ENCODE measurements at regions not wholly inside any gene's neighbourhood (a gene's known extent, or its start where the extent isn't known, plus 50 kb on each side); places are given as distances from the start of the nearest gene placed in this dataset.

GRCh38 chr12:45490232-45490881, 239.1 kb upstream of the ARID2 start:
- Histone ChIP-seq H3K36me3 (ENCODE audit: control insufficient read depth in 2 of 2, insufficient read depth in 2 of 2, low read length in 1 of 2) (no peaks in the 10 kb centered on the region), H3K27ac (ENCODE audit: low read depth in 2 of 2, low read length in 1 of 2) (no peak overlapping the region), H3K4me3 (ENCODE audit: low read depth in 1 of 2, low read length in 2 of 2) (no peak overlapping the region), H3K27me3 (ENCODE audit: control insufficient read depth in 1 of 2, insufficient read depth in 2 of 2, low read length in 2 of 2) (no peaks in the 10 kb centered on the region), H3K9me3 (ENCODE audit: control insufficient read depth in 2 of 2, insufficient read depth in 1 of 2, low read depth in 1 of 2, low read length in 1 of 2) (no peaks in the 10 kb centered on the region), H3K4me1 (ENCODE audit: control insufficient read depth in 2 of 2, insufficient read depth in 2 of 2, low read length in 1 of 2) (no peaks in the 10 kb centered on the region)
- WGBS, 2 donors, result 92% methylated on average over 7 of the region's 7 CpGs

GRCh38 chr12:45494279-45494678, 235.2 kb upstream of the ARID2 start:
- H3K36me3 ChIP-seq (ENCODE audit: control insufficient read depth in 2 of 2, insufficient read depth in 2 of 2, low read length in 1 of 2), result no peaks in the 10 kb centered on the region
- 82 to 87% methylated on average over 4 of the region's 4 CpGs for WGBS, 2 donors

GRCh38 chr12:45498645-45499044, 230.9 kb upstream of the ARID2 start:
- WGBS, 2 donors, result 78 to 89% methylated on average over 1 of the region's 1 CpG
- H3K27me3 ChIP-seq (ENCODE audit: control insufficient read depth in 1 of 2, insufficient read depth in 2 of 2, low read length in 2 of 2), result no peaks in the 10 kb centered on the region
- H3K9me3 ChIP-seq (ENCODE audit: control insufficient read depth in 2 of 2, insufficient read depth in 1 of 2, low read depth in 1 of 2, low read length in 1 of 2), result no peaks in the 10 kb centered on the region
- H3K4me1 ChIP-seq (ENCODE audit: control insufficient read depth in 2 of 2, insufficient read depth in 2 of 2, low read length in 1 of 2), result no peaks in the 10 kb centered on the region
- no peaks in the 10 kb centered on the region for H3K36me3 ChIP-seq (ENCODE audit: control insufficient read depth in 2 of 2, insufficient read depth in 2 of 2, low read length in 1 of 2)
- H3K4me3 ChIP-seq (ENCODE audit: low read depth in 1 of 2, low read length in 2 of 2), result no peak overlapping the region
- no peak overlapping the region for H3K27ac ChIP-seq (ENCODE audit: low read depth in 2 of 2, low read length in 1 of 2)

More at GRCh38 chr12:45494279-45494678, 235.2 kb upstream of the ARID2 start:
- Histone ChIP-seq H3K27ac (ENCODE audit: low read depth in 2 of 2, low read length in 1 of 2) (no peak overlapping the region), H3K4me3 (ENCODE audit: low read depth in 1 of 2, low read length in 2 of 2) (no peak overlapping the region), H3K4me1 (ENCODE audit: control insufficient read depth in 2 of 2, insufficient read depth in 2 of 2, low read length in 1 of 2) (no peaks in the 10 kb centered on the region), H3K27me3 (ENCODE audit: control insufficient read depth in 1 of 2, insufficient read depth in 2 of 2, low read length in 2 of 2) (no peaks in the 10 kb centered on the region), H3K9me3 (ENCODE audit: control insufficient read depth in 2 of 2, insufficient read depth in 1 of 2, low read depth in 1 of 2, low read length in 1 of 2) (no peaks in the 10 kb centered on the region)

- Histone ChIP-seq H3K4me3 (ENCODE audit: low read depth in 1 of 2, low read length in 2 of 2) (no peak overlapping the region), H3K4me1 (ENCODE audit: control insufficient read depth in 2 of 2, insufficient read depth in 2 of 2, low read length in 1 of 2) (no peaks in the 10 kb centered on the region), H3K27ac (ENCODE audit: low read depth in 2 of 2, low read length in 1 of 2) (no peak overlapping the region), H3K9me3 (ENCODE audit: control insufficient read depth in 2 of 2, insufficient read depth in 1 of 2, low read depth in 1 of 2, low read length in 1 of 2) (no peaks in the 10 kb centered on the region), H3K36me3 (ENCODE audit: control insufficient read depth in 2 of 2, insufficient read depth in 2 of 2, low read length in 1 of 2) (no peaks in the 10 kb centered on the region), H3K27me3 (ENCODE audit: control insufficient read depth in 1 of 2, insufficient read depth in 2 of 2, low read length in 2 of 2) (no peaks in the 10 kb centered on the region)
- WGBS, 2 donors, result 70 to 78% methylated on average over 4 of the region's 4 CpGs
Measured at GRCh38 chr12:45502481-45503128, 226.9 kb upstream of the ARID2 start.

GRCh38 chr12:45503899-45504298, 225.6 kb upstream of the ARID2 start:
- no peaks in the 10 kb centered on the region for H3K9me3 ChIP-seq (ENCODE audit: control insufficient read depth in 2 of 2, insufficient read depth in 1 of 2, low read depth in 1 of 2, low read length in 1 of 2)
- 79 to 84% methylated on average over 1 of the region's 1 CpG for WGBS, 2 donors
- no peaks in the 10 kb centered on the region for H3K27me3 ChIP-seq (ENCODE audit: control insufficient read depth in 1 of 2, insufficient read depth in 2 of 2, low read length in 2 of 2)

GRCh38 chr12:45504316-45505010, 225.0 kb upstream of the ARID2 start:
- 83 to 86% methylated on average over 6 of the region's 6 CpGs for WGBS, 2 donors
- H3K27me3 ChIP-seq (ENCODE audit: control insufficient read depth in 1 of 2, insufficient read depth in 2 of 2, low read length in 2 of 2), result no peaks in the 10 kb centered on the region
- H3K4me3 ChIP-seq (ENCODE audit: low read depth in 1 of 2, low read length in 2 of 2), result no peak overlapping the region
- H3K4me1 ChIP-seq (ENCODE audit: control insufficient read depth in 2 of 2, insufficient read depth in 2 of 2, low read length in 1 of 2), result peaks cover 0 to 3% of the 10 kb centered on the region in 2 donors
- no peak overlapping the region for H3K27ac ChIP-seq (ENCODE audit: low read depth in 2 of 2, low read length in 1 of 2)
- no peaks in the 10 kb centered on the region for H3K9me3 ChIP-seq (ENCODE audit: control insufficient read depth in 2 of 2, insufficient read depth in 1 of 2, low read depth in 1 of 2, low read length in 1 of 2)
- H3K36me3 ChIP-seq (ENCODE audit: control insufficient read depth in 2 of 2, insufficient read depth in 2 of 2, low read length in 1 of 2), result no peaks in the 10 kb centered on the region

More at GRCh38 chr12:45503899-45504298, 225.6 kb upstream of the ARID2 start:
- H3K4me1 ChIP-seq (ENCODE audit: control insufficient read depth in 2 of 2, insufficient read depth in 2 of 2, low read length in 1 of 2), result peaks cover 0 to under 1% of the 10 kb centered on the region in 2 donors
- H3K4me3 ChIP-seq (ENCODE audit: low read depth in 1 of 2, low read length in 2 of 2), result no peak overlapping the region
- H3K27ac ChIP-seq (ENCODE audit: low read depth in 2 of 2, low read length in 1 of 2), result no peak overlapping the region
- no peaks in the 10 kb centered on the region for H3K36me3 ChIP-seq (ENCODE audit: control insufficient read depth in 2 of 2, insufficient read depth in 2 of 2, low read length in 1 of 2)

GRCh38 chr12:45509187-45509586, 220.3 kb upstream of the ARID2 start:
- WGBS, 2 donors, result 51 to 68% methylated on average over 2 of the region's 2 CpGs
- H3K27me3 ChIP-seq (ENCODE audit: control insufficient read depth in 1 of 2, insufficient read depth in 2 of 2, low read length in 2 of 2), result no peaks in the 10 kb centered on the region
- no peaks in the 10 kb centered on the region for H3K9me3 ChIP-seq (ENCODE audit: control insufficient read depth in 2 of 2, insufficient read depth in 1 of 2, low read depth in 1 of 2, low read length in 1 of 2)
- H3K36me3 ChIP-seq (ENCODE audit: control insufficient read depth in 2 of 2, insufficient read depth in 2 of 2, low read length in 1 of 2), result no peaks in the 10 kb centered on the region
- peaks cover 0 to 3% of the 10 kb centered on the region in 2 donors for H3K4me1 ChIP-seq (ENCODE audit: control insufficient read depth in 2 of 2, insufficient read depth in 2 of 2, low read length in 1 of 2)
- H3K4me3 ChIP-seq (ENCODE audit: low read depth in 1 of 2, low read length in 2 of 2), result no peak overlapping the region
- H3K27ac ChIP-seq (ENCODE audit: low read depth in 2 of 2, low read length in 1 of 2), result no peak overlapping the region

- peaks cover 0 to 3% of the 10 kb centered on the region in 2 donors for H3K4me1 ChIP-seq (ENCODE audit: control insufficient read depth in 2 of 2, insufficient read depth in 2 of 2, low read length in 1 of 2)
- no peaks in the 10 kb centered on the region for H3K36me3 ChIP-seq (ENCODE audit: control insufficient read depth in 2 of 2, insufficient read depth in 2 of 2, low read length in 1 of 2)
- no peak overlapping the region for H3K4me3 ChIP-seq (ENCODE audit: low read depth in 1 of 2, low read length in 2 of 2)
- 70 to 75% methylated on average over 1 of the region's 1 CpG for WGBS, 2 donors
- no peak overlapping the region for H3K27ac ChIP-seq (ENCODE audit: low read depth in 2 of 2, low read length in 1 of 2)
- H3K27me3 ChIP-seq (ENCODE audit: control insufficient read depth in 1 of 2, insufficient read depth in 2 of 2, low read length in 2 of 2), result no peaks in the 10 kb centered on the region
- no peaks in the 10 kb centered on the region for H3K9me3 ChIP-seq (ENCODE audit: control insufficient read depth in 2 of 2, insufficient read depth in 1 of 2, low read depth in 1 of 2, low read length in 1 of 2)
Measured at GRCh38 chr12:45509621-45510020, 219.9 kb upstream of the ARID2 start.

- Histone ChIP-seq H3K9me3 (ENCODE audit: control insufficient read depth in 2 of 2, insufficient read depth in 1 of 2, low read depth in 1 of 2, low read length in 1 of 2) (no peaks in the 10 kb centered on the region), H3K36me3 (ENCODE audit: control insufficient read depth in 2 of 2, insufficient read depth in 2 of 2, low read length in 1 of 2) (no peaks in the 10 kb centered on the region), H3K4me1 (ENCODE audit: control insufficient read depth in 2 of 2, insufficient read depth in 2 of 2, low read length in 1 of 2) (peaks cover 0 to 3% of the 10 kb centered on the region in 2 donors), H3K27ac (ENCODE audit: low read depth in 2 of 2, low read length in 1 of 2) (no peak overlapping the region), H3K27me3 (ENCODE audit: control insufficient read depth in 1 of 2, insufficient read depth in 2 of 2, low read length in 2 of 2) (no peaks in the 10 kb centered on the region), H3K4me3 (ENCODE audit: low read depth in 1 of 2, low read length in 2 of 2) (no peak overlapping the region)
- 81 to 87% methylated on average over 3 of the region's 3 CpGs for WGBS, 2 donors
Measured at GRCh38 chr12:45517381-45517780, 212.1 kb upstream of the ARID2 start.
